ENCODE measurements at regions not wholly inside any gene's neighbourhood (a gene's known extent, or its start where the extent isn't known, plus 50 kb on each side); places are given as distances from the start of the nearest gene placed in this dataset.

DNA sequence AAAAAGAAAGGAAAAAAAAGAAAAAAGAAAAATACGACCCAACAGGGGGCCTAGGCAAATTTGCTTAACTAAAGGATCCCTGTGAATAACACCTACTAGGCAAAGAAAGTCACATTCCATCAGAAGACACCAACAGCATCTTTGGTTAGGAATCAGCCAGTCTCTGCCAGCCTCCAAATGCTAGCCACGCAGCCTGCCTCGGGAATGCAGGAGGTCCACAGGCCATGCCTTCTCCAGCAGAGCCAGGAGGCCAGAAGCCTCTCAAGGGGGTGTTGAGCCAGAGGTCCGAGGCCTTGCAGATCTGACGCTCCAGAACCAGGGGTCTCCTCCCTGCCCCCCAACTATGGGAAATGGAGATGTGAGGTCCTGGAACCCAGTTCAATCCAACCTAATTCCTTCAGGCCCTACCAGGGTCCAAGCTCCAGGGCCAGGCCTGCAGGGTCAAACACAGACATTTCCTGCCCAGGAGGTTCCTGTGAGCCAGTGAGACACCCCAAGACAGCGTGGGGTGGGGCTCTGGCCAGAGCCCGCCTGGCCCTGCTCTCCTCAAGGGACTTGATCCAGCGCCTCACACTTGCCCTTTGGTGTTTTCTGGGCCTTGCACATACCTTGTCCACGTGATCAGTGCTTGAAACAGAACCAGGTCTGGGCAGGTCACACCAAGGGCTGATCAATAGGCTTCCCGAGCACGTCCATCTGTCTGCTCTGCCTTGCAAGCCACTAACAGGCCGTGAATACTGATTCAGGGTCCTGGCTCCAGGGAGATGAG, 289.6 kb upstream of the ID2 start:
- TF ChIP-seq CTCF (IDR thresholded peaks at IDR 0.05), result no peak
- no peak for TF ChIP-seq POLR2A (IDR thresholded peaks at IDR 0.05)
